ENCODE measurements at regions not wholly inside any gene's neighbourhood (a gene's known extent, or its start where the extent isn't known, plus 50 kb on each side); places are given as distances from the start of the nearest gene placed in this dataset.
A peak's percentile ranks its signal among the peaks of the same experiment; 100 is the strongest.

DNA sequence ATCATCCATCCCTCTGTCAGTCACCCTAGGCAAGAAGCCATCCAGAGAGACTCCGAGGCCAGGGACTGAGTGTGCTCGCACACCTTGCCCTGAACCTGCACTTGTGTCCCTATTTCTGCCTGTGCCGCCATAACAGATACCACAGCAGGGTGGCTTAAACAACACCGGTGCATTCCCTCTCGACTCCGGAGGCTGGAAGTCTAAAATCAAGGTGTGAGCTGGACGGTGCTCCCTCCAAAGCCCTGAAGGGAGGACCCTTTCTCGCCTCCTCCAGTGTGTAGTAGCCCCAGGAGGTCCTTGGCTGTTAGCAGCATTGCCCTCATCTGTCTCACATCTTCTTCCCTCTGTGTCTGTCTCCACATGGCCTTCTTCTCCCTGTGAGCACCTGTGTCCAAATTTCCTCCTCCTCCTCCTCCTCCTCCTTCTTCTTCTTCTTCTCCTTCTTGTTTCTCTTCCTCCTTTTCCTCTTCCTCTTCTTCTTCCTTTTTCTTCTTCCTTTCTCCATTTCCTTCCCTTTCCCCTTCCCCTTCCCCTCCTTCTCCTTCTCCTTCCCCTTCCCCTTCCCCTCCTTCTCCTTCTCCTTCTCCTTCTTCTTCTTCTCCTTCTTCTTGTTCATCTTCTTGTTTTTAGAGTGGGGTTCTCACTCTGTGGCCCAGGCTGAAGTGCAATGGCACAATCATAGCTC is 98.1 kb upstream of the ENPP6 start:
- ChIA-PET CTCF (interaction anchor here (0.7 to 10.6 kb wide), 9 partner anchors 14 to 190 kb away, joined by 3 to 105 read pairs (median 4); no protein-coding TSS in a partner anchor), SMC1A (ENCODE audit: uncharacterized antibody, unreplicated experiment) (interaction anchor here (0.8 to 17.6 kb wide), 10 partner anchors 13 to 220 kb away, joined by 3 to 325 read pairs (median 51); partner anchors contain the start of gene IRF2), POLR2A (interaction anchor here (1.5 to 13.5 kb wide), 7 partner anchors 13 to 220 kb away, joined by 4 to 213 read pairs (median 120); no protein-coding TSS in a partner anchor), RAD21 (ENCODE audit: unreplicated experiment) (interaction anchor here (1.0 to 14.3 kb wide), 6 partner anchors 14 to 220 kb away, joined by 6 to 323 read pairs (median 172); no protein-coding TSS in a partner anchor)
- H3K9ac ChIP-seq (ENCODE audit: control insufficient read depth, insufficient read depth, low read length) = no peak overlapping the region
- peak overlapping the region; percentile 94 for H3K27ac ChIP-seq (ENCODE audit: control insufficient read depth, insufficient read depth)
- H3K36me3 ChIP-seq (ENCODE audit: control insufficient read depth in 2 of 2, insufficient read depth in 2 of 2, low read length in 1 of 2) = no peaks in the 10 kb centered on the region; a peak in 1 of 4 replicates
- H3K27me3 ChIP-seq (replicated peaks in 1 of 2; ENCODE audit: control insufficient read depth in 2 of 2, insufficient read depth in 2 of 2, low read length in 1 of 2) = no peaks in the 10 kb centered on the region
- 98% methylated on average over 8 of the region's 8 CpGs for WGBS (ENCODE audit: insufficient coverage, insufficient replicate concordance, low lambda C conversion rate, missing lambda C conversion rate)
- in situ Hi-C loops (cut with MboI) (no loop called here), intact Hi-C loops (cut with micrococcal nuclease; ENCODE audit: unreplicated experiment) (no loop called here)
- no peak overlapping the region for H2AFZ ChIP-seq (ENCODE audit: control insufficient read depth, low read depth, low read length)
- BruUV-seq (replicated peaks) = no TSS peak
- no peak overlapping the region for H3K4me3 ChIP-seq
- DNase-seq (ENCODE audit: low read depth, low spot score) = no peak
- H3K79me2 ChIP-seq (ENCODE audit: control insufficient read depth, insufficient read depth, low read length) = peaks cover 52% of the 10 kb centered on the region
- no peaks in the 10 kb centered on the region for H4K20me1 ChIP-seq (ENCODE audit: control insufficient read depth, insufficient read depth)
- H3K4me2 ChIP-seq (ENCODE audit: control insufficient read depth, insufficient read depth) = no peak overlapping the region
- H3K4me1 ChIP-seq (ENCODE audit: control insufficient read depth, insufficient read depth, low read length) = peaks cover 73% of the 10 kb centered on the region
- ATAC-seq = no peak
- H3K9me3 ChIP-seq (replicated peaks; ENCODE audit: control insufficient read depth, insufficient read depth, low read length) = no peaks in the 10 kb centered on the region
- no peak for FAIRE-seq
- TF ChIP-seq POLR2AphosphoS5 (IDR thresholded peaks at IDR 0.05; ENCODE audit: low read length) = peak; percentile 42; the same call in 1 of the 2 replicates
- peak; percentile 77; the same call in 1 of the 2 replicates for TF ChIP-seq HDGF (IDR thresholded peaks at IDR 0.05)
- no peak for TF ChIP-seq ZNF217 (IDR thresholded peaks at IDR 0.05)
- TF ChIP-seq KLF5 (IDR thresholded peaks at IDR 0.05; ENCODE audit: partially characterized antibody) = no peak
- no peak for TF ChIP-seq ZNF207 (IDR thresholded peaks at IDR 0.05; ENCODE audit: borderline replicate concordance)
- TF ChIP-seq RAD51 (IDR thresholded peaks at IDR 0.05) = no peak
- TF ChIP-seq, protein P1, sequence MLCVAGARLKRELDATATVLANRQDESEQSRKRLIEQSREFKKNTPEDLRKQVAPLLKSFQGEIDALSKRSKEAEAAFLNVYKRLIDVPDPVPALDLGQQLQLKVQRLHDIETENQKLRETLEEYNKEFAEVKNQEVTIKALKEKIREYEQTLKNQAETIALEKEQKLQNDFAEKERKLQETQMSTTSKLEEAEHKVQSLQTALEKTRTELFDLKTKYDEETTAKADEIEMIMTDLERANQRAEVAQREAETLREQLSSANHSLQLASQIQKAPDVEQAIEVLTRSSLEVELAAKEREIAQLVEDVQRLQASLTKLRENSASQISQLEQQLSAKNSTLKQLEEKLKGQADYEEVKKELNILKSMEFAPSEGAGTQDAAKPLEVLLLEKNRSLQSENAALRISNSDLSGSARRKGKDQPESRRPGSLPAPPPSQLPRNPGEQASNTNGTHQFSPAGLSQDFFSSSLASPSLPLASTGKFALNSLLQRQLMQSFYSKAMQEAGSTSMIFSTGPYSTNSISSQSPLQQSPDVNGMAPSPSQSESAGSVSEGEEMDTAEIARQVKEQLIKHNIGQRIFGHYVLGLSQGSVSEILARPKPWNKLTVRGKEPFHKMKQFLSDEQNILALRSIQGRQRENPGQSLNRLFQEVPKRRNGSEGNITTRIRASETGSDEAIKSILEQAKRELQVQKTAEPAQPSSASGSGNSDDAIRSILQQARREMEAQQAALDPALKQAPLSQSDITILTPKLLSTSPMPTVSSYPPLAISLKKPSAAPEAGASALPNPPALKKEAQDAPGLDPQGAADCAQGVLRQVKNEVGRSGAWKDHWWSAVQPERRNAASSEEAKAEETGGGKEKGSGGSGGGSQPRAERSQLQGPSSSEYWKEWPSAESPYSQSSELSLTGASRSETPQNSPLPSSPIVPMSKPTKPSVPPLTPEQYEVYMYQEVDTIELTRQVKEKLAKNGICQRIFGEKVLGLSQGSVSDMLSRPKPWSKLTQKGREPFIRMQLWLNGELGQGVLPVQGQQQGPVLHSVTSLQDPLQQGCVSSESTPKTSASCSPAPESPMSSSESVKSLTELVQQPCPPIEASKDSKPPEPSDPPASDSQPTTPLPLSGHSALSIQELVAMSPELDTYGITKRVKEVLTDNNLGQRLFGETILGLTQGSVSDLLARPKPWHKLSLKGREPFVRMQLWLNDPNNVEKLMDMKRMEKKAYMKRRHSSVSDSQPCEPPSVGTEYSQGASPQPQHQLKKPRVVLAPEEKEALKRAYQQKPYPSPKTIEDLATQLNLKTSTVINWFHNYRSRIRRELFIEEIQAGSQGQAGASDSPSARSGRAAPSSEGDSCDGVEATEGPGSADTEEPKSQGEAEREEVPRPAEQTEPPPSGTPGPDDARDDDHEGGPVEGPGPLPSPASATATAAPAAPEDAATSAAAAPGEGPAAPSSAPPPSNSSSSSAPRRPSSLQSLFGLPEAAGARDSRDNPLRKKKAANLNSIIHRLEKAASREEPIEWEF (IDR thresholded peaks at IDR 0.05; ENCODE audit: insufficient replicate concordance, low read depth, low read length) = no peak
- TF ChIP-seq RELA (IDR thresholded peaks at IDR 0.05; ENCODE audit: borderline replicate concordance, partially characterized antibody) = no peak
- TF ChIP-seq ZNF687 (IDR thresholded peaks at IDR 0.05) = peak; percentile 40; the same call in 1 of the 2 replicates
- TF ChIP-seq, protein P2, sequence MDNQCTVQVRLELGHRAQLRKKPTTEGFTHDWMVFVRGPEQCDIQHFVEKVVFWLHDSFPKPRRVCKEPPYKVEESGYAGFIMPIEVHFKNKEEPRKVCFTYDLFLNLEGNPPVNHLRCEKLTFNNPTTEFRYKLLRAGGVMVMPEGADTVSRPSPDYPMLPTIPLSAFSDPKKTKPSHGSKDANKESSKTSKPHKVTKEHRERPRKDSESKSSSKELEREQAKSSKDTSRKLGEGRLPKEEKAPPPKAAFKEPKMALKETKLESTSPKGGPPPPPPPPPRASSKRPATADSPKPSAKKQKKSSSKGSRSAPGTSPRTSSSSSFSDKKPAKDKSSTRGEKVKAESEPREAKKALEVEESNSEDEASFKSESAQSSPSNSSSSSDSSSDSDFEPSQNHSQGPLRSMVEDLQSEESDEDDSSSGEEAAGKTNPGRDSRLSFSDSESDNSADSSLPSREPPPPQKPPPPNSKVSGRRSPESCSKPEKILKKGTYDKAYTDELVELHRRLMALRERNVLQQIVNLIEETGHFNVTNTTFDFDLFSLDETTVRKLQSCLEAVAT (IDR thresholded peaks at IDR 0.05) = no peak
- TF ChIP-seq MEF2A (IDR thresholded peaks at IDR 0.05; ENCODE audit: insufficient read depth, low read depth, low read length) = no peak
- no peak for TF ChIP-seq SRF (IDR thresholded peaks at IDR 0.05; ENCODE audit: low read depth in 2 of 2, low read length in 2 of 2)
